AML-193 (cell line): ENCODE measurements at regions not wholly inside any gene's neighbourhood (a gene's known extent, or its start where the extent isn't known, plus 50 kb on each side); places are given as distances from the start of the nearest gene placed in this dataset.

Experiments
- DNase-seq, 2 experiments: peaks; one replicate each; lab custom pipeline; 2025; lab: John Stamatoyannopoulos, UW

DNA sequence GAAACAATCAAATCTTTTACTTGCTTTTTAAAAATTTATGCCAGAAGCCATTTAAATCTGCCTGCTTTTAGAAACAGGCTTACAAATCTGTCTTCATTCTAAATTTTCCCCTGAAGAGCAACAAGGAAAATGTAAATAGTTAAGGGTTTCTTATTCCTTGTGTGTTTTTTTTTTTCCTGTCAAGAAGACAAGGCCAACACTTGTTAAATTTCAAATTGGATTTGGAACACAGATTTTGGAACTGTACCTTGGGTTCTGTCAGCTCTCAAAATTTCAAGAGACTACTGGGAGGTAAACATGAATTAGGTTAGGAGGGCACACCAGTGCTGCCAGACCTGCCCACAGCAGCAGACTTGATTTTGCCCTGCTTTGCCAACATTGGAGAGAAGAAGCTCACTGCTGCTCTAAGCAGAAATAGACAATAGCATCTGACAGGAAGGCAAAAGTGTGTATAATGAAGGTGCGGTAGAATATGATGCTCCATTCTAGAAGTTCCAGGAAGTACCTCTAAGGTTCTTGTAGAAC lies 121.7 kb downstream of the NHLRC3 start:
- DNase-seq = no peak

DNA sequence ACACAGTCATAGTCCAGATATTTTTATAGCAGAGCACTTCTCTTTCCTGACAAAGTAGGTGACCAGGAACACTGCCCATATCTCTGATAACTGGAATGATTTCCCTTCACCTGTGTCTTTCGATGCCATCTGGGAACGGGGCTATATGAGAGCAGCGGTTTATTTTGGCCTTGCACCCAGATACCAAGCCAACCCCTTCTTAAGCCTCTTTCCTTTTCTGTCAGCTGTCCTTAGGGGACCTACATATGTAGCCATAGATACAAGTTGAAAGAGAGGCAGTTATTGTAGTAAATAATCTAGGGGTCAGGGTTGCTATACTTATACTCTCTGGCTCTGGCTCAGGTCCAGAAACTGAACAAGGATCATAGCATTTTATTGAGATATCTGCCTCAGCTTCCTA lies 128.8 kb downstream of the NHLRC3 start:
- no peak for DNase-seq

DNA sequence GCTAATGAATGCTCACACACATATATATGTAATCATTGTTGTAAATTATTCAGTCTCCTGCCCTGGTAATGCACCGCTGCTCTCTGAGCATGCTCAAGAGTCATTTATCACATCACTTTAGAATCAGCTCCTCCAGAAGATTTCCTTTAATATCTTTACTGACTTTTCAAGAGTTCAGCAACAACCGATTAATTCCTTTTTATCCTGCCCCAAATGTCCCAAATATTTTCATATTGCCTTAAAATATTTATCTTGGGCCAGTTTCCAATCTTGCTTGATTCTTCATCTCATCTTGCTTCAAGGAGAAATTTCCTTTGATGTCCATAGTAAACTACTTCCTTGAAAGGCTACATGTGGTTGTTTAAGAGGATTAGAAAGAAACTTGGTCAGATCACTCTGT lies 132.5 kb downstream of the NHLRC3 start:
- DNase-seq = no peak

DNA sequence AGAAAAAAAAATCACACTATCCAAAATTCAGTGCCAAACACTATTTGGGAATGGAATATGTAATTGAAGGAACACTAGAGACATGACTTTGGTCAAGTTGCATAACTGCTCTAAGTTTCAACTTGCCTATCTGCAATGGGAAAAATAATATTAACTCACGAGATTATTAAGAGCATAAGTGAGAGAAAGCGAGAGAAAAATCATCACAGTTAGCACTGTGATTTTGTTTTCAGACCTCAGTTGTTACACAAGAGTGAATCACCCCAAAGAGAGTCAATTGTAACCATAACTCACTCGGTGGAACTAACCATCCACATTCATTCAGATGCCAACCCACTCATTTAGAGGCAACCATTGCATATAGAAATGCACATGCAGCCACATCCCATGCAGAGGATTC lies 147.1 kb downstream of the NHLRC3 start:
- DNase-seq = no peak

DNA sequence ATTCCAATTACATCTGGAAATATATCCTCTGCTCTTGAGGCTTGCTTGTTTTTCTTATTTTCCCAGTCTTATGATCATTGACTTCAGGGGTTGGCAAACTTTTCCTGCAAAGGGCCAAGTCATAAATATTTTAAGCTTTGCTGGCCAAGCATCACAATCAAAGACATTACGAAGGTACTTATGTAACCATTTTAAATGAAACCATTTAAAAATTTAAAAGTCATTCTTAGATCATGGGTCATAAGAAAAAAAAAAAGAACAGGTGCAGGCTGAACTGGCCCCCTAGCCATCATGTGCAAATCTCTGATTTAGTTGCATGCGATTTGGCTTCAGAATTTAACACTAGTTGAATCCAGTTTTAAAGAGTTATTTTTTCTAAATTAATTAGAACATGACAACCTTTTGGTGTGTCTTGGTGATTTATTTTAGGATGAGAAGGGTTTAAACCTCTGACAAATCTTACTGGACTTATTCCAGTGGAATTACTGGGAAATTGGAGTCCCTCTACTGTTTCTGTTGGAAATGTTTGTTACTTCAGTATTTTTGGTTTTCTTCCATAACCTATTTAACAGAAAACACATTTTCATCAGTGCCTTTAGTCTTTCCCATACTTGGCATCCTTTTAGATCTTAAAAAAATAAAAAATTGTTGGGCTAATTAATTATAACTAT lies 148.1 kb downstream of the NHLRC3 start:
- DNase-seq = no peak

DNA sequence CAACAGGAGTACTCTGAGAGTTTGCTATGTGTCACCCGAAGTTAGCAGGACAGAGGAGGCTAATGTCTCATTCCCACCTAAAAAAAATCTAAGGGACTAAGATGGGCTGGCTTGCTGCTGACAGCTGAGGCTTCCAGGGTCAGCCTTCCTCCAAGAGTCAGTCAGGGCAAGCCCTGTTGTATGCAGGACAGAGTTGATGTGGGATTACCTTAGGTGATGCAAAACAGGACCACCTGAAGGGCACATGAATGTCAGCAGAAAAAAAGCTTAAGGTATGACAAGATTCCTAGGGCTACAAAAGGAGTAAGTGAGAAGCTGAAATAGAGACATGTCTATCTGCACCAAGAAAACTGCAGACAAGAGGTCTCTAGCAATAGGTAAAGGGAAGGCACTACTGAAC lies 151.5 kb downstream of the NHLRC3 start:
- no peak for DNase-seq

DNA sequence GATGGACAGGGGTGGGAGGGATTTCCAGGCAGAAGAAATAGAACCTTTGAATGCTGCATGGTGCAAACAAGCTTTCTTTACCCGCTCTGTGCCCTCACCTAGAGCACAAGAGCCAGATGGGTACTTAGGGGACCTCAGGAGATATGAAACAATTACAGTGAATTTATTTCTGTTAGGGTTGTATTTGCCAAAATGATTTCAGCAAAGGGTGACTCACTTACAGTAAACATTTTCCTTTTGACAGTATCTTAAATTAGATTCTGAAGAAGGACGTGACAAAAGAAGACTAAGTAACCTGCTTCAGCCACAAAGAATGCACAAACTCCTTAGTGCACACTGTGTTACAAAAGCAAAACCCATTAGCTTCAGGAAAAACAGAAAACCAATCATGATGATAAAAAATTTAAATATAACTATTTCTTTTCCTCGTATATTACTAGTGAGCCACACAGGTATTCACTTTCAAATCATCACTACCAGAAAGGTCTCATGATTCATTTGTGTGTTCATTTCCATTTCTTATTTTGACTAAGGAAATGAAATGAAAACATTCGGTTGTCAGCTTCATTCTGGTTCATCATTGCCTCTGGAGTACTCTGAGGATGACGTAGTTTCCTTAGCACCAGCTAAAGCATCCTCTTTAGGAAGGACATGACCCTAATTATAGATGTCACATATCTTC lies 158.8 kb downstream of the NHLRC3 start:
- no peak for DNase-seq

DNA sequence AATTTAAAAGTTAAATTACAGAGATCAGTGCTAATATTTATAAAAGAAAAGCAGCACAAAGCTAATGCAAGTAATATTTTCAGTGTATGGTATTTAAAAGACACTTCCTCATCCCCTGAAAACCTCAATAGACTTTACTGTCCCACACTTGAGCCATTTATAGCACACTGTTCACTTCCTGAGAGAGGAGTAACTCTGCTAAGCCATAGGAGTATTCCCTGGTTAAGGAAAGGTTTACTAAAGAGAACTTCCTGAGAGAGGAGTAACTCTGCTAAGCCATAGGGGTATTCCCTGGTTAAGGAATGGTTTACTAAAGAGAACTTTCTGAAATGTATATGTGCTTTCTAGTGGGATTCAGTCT lies 159.4 kb downstream of the NHLRC3 start:
- no peak for DNase-seq

DNA sequence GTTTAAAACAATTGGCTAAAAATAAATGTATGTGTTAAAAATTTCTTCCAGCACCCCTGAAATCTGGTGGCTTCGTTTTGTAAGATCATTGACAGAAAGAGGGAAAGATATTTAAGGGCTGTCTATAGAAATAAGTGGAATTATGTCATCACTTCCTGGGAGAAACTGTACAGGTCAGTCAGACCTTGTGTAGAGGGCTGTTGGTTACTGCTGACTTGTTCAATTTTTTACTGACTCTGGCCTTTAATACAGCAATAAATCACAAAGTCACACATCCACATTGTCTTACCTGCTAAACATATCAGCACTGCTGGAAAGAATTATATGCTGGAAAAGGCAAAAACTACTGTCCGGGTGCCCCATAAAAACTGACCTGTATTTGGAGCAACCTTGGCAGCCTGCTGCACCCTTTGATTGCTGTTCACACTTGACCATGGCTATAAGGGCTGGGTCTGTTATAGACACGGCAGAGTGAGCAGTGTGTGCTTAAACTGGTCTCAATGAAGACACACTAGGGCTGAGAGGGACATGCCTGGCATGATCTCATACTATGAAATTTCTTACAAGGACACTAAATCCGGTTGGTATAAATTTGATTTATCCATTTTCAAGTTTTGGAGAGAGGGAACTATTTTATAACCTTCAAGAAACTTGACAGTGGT lies 162.1 kb downstream of the NHLRC3 start:
- no peak for DNase-seq

DNA sequence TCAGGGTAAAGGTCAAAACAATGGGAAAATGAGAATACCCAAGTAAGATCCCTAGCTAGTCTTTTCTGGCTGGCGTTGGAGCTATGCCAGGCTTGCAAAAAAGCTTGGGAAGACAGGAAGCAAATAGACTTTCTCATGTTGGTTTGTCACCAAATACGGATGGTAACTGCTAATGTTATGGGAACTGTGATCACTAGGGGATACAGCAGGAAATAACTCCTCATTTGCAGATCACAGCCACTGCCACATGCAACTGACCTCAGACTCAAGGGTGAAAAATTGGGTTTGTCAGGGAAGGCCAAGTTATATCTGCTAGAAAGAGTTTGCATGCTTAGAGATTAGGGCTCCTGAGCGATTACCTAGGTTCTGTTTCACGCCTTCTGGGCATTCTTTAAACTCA lies 162.9 kb downstream of the NHLRC3 start:
- no peak for DNase-seq

DNA sequence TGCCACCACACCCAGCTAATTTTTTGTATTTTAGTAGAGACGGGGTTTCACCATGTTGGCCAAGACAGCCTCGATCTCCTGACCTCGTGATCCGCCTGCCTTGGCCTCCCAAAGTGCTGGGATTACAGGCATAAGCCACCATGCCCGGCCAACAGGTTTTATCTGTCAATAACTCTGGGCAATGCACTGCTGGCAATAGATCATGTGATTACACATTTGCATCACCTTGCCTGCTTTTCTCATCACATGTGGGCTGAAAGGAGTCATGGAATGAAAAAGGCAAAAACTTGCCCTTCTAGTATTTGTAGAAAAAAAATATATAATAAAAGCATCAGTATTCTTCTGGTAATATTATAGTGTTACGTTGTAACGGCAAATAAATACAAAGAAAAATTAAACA lies 164.5 kb downstream of the NHLRC3 start:
- DNase-seq = no peak

DNA sequence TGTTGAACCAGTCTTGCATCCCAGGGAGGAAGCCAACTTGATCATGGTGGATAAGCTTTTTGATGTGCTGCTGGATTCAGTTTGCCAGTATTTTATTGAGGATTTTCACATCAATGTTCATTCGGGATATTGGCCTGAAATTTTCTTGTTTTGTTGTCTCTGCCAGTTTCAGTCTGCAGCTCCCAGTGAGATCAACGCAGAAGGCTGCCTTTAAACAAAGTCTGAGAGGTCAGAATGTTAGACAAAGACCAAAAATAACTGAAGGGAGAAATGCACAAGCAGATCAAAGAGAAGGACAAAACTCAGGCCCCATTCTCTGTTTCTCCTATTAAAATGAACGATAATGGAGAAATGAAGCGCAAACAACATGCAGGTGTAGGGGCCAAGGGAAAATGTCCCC lies 170.4 kb downstream of the NHLRC3 start:
- no peak for DNase-seq

DNA sequence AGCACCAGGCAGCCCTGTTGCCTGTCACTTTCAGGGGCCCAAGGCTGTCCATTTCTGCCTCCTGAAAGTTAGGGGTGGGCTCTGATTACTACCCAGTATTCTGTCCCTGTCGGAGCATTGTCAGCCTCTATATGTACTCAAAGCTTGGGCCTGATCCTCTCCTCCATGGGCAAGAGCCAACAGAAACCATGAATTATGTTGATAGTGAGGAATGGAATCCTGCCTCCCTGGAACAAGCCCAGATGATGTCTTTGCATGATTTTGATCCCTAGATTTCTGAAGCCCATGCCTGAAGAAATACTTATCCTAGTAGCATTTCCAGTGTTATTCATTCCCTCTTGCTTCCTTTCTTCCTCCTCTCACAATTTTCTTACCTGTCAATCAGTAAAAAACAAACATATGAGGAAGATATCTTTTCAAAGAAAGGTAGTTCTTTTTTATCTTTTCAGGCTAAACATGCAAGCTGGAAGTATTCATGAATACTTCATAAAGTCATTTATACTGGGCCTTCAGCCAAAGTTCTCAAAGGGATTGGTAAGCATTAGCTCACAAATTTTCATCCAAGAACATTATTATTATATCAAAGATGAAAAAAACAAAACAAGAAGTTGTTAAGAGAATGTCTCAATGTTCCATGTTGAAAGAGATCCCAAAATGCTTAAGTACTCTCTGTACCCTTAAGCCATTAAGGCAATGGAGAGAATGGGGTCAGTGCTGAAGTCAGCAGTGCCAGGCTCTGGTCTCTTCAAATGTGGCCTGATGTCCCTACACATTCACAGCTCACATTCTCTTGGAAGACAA lies 171.7 kb downstream of the NHLRC3 start:
- DNase-seq = no peak

DNA sequence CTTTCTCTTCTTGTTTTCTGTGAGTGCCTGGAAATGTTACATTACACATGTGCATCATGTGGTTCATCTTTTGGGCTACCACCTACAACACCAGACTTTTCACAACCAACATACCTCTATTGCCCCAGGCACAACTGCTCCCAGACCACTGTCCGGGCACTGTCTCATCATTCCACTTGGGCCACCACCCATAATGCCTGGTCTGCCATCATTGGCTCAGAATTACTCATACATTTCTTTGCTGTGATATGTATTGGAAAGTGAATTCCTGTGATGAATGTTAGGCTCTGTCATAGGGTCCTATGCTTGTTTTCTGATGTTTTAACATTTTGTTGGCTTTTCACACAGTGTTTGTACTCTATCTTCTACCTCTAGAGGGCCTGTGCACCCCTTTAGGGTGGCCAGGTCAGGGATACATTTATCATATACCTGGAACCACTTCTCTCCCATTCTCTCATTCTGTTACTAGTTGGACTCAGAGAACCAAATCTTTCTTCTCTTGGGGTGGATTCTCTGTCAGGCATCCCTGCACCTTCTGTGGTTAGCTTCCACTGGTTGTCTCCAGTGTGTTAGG lies 172.8 kb downstream of the NHLRC3 start:
- no peak for DNase-seq

DNA sequence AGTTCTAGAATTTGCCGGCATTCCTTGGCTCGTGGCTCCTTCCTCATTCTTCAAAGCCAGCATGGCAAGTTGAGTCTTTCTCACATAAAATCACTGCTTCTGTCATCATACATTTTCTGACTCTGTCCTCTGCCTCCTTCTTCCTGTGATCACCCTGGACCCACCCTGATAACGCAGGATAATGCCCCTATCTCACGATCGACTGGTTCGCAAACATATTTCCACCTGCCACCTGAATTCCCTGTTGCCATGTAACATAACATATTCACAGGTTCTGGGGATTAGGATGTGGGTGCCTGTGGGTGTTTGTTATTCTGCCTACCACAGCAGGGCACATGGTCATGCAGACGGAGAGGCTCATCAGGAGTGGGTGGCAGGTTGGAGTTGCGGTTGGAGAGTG lies 177.7 kb downstream of the NHLRC3 start:
- no peak for DNase-seq

DNA sequence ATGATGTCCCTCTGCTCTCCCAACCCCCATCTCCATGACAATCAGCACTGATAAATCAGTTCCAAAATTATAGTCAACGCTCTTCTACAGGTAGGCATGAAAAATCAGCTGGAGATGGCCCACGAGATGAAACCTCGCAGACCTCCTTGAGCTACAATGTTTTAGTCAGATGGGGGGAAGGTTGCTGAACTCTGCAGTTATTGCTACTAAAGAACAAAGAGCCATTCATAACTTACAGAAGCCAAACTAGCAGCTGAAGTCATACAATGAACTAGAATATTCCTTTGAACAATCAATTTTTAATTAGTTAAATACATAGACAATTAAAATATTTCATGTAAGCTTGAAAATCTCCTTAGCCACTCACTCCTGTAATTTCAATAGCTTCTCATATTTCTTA lies 179.2 kb downstream of the NHLRC3 start:
- no peak for DNase-seq

DNA sequence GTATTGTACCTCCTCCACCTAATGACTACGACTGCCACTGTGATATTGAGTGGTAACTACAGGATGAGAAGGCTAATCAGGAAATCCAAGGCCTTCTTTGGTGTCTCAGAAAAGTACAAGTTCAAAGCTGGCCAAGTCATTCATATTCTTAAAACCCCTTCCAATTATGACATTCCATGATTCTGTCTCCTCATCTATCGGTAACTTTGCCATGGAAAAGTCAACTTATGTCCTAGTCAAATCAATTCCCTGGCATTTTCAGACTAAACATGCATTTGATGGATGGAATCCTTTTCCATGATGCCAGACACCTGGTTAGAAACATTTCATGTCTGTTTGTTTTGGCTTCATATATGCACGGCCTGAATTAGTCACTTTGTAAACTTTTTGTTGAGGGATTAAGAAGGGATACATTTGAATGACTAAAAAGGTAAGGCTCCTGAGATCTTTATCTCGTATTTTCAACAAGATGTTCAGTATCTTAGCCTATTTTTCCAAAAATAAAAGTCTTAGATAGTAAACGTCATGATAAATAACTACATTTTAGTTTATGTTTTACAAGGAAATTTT lies 186.5 kb downstream of the NHLRC3 start:
- DNase-seq = no peak

DNA sequence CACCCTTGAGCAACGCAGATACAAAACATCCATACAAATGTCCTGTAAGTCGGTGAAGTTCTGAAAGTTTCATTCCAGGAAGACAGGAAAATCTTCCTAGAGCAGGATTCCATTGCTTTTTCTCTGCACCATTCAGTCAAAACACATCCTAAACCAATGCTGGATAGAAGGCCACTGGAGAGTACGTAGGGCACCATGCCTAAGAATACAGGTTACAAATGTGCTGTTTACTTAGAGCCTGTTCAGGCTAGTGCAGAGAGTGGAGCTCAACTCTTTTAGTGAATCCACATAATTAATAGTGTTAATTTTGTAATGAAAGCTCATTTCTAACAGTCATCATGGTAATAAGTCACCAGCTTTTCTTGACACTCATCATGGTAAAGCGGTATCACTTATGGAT lies 187.6 kb downstream of the NHLRC3 start:
- no peak for DNase-seq

DNA sequence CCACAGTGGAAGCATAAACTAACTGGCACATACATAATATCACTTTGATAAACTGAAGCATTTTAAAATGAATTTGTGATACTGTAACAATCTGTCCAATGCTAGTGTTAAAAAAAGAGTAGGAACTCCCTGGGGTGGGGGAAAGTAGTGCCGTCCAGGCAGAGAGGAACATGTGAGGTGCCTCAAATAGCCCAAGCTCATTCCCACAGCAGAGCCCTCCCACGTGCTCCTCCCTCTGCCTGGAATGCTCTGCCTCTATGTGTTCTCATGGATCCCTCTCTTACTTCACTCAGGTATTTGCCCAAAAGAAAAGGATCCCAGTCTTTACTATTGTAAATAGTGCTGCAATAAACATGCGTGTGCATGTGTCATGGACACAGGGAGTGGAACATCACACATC lies 188.1 kb downstream of the NHLRC3 start:
- no peak for DNase-seq

DNA sequence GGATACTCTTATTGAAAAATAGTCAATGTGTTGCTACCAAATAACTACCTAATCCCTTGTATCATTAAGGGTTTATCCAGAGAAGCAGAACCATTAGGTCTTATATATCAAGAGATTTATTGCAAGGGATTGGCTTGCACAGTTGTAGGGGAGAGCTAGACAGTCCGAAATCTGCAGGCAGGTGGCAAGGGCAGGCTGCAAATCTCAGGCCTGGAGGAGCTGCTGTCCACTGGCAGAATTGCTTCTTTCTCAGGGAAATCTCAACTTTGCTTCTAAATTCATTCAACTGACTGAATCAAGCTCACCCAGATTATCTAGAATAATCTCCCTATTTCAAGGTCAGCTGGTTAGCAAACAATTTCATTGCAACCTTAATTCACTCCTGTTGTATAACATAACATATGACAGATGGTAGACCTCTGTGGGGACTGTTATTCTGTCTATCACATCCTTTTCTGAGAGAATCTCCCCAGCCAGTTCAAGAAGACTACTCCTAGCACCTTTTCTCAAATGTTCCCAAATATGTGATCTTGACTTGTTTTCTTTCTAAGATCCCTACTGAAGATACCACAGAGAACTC lies 194.2 kb downstream of the NHLRC3 start:
- DNase-seq = no peak

DNA sequence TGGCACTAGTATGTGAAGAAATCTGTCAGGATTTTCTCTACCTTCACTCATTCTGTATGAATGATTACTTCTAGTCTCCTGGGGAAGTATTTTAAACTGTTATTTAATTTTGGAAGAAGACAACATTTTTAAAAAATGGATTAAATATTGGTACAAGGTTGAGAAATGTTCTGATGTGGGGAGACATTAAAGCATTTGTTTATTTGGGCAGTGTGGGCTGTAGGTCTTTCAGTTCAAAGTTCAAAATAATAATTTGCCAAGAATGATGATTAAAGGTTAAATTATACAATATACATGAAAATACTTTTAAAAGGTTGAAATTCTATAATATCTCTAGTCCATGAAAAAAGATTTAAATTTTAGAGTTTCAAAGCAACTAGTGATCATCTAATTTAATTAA lies 194.7 kb downstream of the NHLRC3 start:
- no peak for DNase-seq

DNA sequence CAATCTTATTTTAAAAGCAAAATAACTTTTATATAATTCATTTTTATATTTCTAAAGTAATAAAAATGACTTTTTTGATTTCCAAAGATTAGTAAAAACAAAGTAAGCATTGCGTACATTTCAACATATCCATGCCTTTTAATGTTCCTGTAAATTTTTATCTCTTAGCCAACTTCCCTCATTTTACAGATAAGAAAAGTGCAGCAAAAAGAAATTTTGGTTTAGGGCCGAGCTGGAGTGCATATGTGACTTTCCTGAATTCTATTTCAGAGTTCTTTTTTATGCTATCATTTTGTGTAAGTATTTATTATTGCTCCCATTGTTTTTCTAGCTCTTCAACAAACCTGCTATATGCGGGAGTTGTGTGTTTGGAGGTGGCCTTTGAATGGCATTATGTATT lies 195.3 kb downstream of the NHLRC3 start:
- no peak for DNase-seq
